C4-2B (cell line): ENCODE measurements at regions not wholly inside any gene's neighbourhood (a gene's known extent, or its start where the extent isn't known, plus 50 kb on each side); places are given as distances from the start of the nearest gene placed in this dataset.

ENCODE experiments used
- ZFX ChIP-seq: fragments of 450-650 bp; IDR thresholded peaks from 2 replicates; pipeline ENCODE4 v1.6.1; 2017
- TF ChIP-seq, protein P1 (sequence below): fragments of 450-650 bp; conservative IDR thresholded peaks from 2 replicates; pipeline ENCODE4 v1.5.1; 2017; ENCODE audit warnings: mild to moderate bottlenecking

DNA sequence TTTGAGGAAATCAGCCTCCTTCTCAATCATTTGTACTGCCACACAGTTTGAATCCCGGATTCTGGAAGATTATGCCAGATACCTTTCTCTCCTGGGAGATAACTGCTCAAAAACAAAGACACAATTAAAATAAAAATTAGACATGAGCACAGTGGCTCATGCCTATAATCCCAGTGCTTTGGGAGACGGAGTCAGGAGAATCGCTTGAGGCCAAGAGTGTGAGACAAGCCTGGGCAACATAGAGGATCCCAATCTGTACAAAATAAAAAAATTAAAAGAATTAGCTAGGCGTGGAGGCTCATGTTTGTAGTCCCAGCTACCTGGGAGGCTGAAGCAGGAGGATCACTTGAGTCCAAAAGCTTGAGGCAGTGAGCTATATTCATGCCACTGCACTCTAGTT is 376.3 kb upstream of the ZFP42 start:
- TF ChIP-seq, protein P1, sequence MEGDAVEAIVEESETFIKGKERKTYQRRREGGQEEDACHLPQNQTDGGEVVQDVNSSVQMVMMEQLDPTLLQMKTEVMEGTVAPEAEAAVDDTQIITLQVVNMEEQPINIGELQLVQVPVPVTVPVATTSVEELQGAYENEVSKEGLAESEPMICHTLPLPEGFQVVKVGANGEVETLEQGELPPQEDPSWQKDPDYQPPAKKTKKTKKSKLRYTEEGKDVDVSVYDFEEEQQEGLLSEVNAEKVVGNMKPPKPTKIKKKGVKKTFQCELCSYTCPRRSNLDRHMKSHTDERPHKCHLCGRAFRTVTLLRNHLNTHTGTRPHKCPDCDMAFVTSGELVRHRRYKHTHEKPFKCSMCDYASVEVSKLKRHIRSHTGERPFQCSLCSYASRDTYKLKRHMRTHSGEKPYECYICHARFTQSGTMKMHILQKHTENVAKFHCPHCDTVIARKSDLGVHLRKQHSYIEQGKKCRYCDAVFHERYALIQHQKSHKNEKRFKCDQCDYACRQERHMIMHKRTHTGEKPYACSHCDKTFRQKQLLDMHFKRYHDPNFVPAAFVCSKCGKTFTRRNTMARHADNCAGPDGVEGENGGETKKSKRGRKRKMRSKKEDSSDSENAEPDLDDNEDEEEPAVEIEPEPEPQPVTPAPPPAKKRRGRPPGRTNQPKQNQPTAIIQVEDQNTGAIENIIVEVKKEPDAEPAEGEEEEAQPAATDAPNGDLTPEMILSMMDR, result no peak
- TF ChIP-seq ZFX, result no peak
